Naive B cell (primary cell): ENCODE measurements at regions not wholly inside any gene's neighbourhood (a gene's known extent, or its start where the extent isn't known, plus 50 kb on each side); places are given as distances from the start of the nearest gene placed in this dataset.
A peak's percentile ranks its signal among the peaks of the same experiment; 100 is the strongest.

ENCODE experiments used
- ATAC-seq, 2 donors: fragments of 150-1000 bp; cut with Tn5 transposase; 2 replicates each; pipeline ENCODE4 v1.10.0; 2021; ENCODE audit warnings: low read depth in 2 of 2, mild to moderate bottlenecking in 2 of 2, moderate library complexity in 2 of 2
- DNase-seq: peaks from one replicate; pipeline ENCODE4 v3.0.0; 2022
- H3K27ac Mint-ChIP-seq, 6 donors: one replicate each; pipeline ENCODE4 v1.8.0; 2020 to 2022; ENCODE audit warnings: mild to moderate bottlenecking in 6 of 6, mixed read lengths in 6 of 6, moderate library complexity in 5 of 6, inconsistent platforms in 2 of 6
- H3K27me3 Mint-ChIP-seq, 3 donors: one replicate each; pipeline ENCODE4 v1.8.0; 2021 to 2022; ENCODE audit warnings: mixed read lengths in 3 of 3, mild to moderate bottlenecking in 1 of 3
- H3K36me3 Mint-ChIP-seq, 2 donors: one replicate each; pipeline ENCODE4 v1.8.0; 2020 to 2022; ENCODE audit warnings: mixed read lengths in 2 of 2, inconsistent platforms in 1 of 2, mild to moderate bottlenecking in 1 of 2
- H3K4me1 Mint-ChIP-seq, 3 donors: one replicate each; pipeline ENCODE4 v1.8.0; 2020 to 2022; ENCODE audit warnings: mixed read lengths in 3 of 3, inconsistent platforms in 1 of 3, mild to moderate bottlenecking in 1 of 3, moderate library complexity in 1 of 3
- H3K4me3 Mint-ChIP-seq, 8 donors: one replicate each; pipeline ENCODE4 v1.8.0; 2020 to 2022; ENCODE audit warnings: mild to moderate bottlenecking in 8 of 8, mixed read lengths in 8 of 8, moderate library complexity in 8 of 8, inconsistent platforms in 2 of 8
- H3K9me3 Mint-ChIP-seq, 7 donors: one replicate each; pipeline ENCODE4 v1.8.0; 2020 to 2022; ENCODE audit warnings: mixed read lengths in 7 of 7, mild to moderate bottlenecking in 5 of 7, inconsistent platforms in 2 of 7, moderate library complexity in 1 of 7

GRCh38 chr6:37551867-37552266 is 52.2 kb upstream of the CCDC167 start:
- no peak for ATAC-seq
- no peaks in the 10 kb centered on the region for H3K36me3 Mint-ChIP-seq

GRCh38 chr6:37551446-37551845 is 51.8 kb upstream of the CCDC167 start:
- H3K27me3 Mint-ChIP-seq, result no peaks in the 10 kb centered on the region
- no peak overlapping the region for H3K4me3 Mint-ChIP-seq
- no peak for ATAC-seq
- H3K9me3 Mint-ChIP-seq, result no peaks in the 10 kb centered on the region
- peaks cover 62 to 96% (median 63%) of the 10 kb centered on the region in 3 donors for H3K4me1 Mint-ChIP-seq
- no peaks in the 10 kb centered on the region for H3K36me3 Mint-ChIP-seq
- no peak for DNase-seq
- H3K27ac Mint-ChIP-seq, result peak overlapping the region in 3 of 6 donors; percentile 47 to 88 (median 83)

More at GRCh38 chr6:37551867-37552266, 52.2 kb upstream of the CCDC167 start:
- Mint-ChIP-seq H3K9me3 (no peaks in the 10 kb centered on the region), H3K27ac (no peak overlapping the region), H3K4me1 (peaks cover 65 to 96% (median 66%) of the 10 kb centered on the region in 3 donors), H3K4me3 (no peak overlapping the region), H3K27me3 (no peaks in the 10 kb centered on the region)
- no peak for DNase-seq

GRCh38 chr6:37551002-37551401 is 51.3 kb upstream of the CCDC167 start:
- H3K27ac Mint-ChIP-seq, result peak overlapping the region in 1 of 6 donors; percentile 88
- H3K36me3 Mint-ChIP-seq, result no peaks in the 10 kb centered on the region
- H3K27me3 Mint-ChIP-seq, result no peaks in the 10 kb centered on the region
- no peak overlapping the region for H3K4me3 Mint-ChIP-seq
- peaks cover 63 to 96% (median 64%) of the 10 kb centered on the region in 3 donors for H3K4me1 Mint-ChIP-seq
- no peaks in the 10 kb centered on the region for H3K9me3 Mint-ChIP-seq
- ATAC-seq, result no peak
- no peak for DNase-seq

- peak overlapping the region in 4 of 6 donors; percentile 61 to 88 (median 80) for H3K27ac Mint-ChIP-seq
- peak overlapping the region in 1 of 8 donors; percentile 0 for H3K4me3 Mint-ChIP-seq
- H3K36me3 Mint-ChIP-seq, result no peaks in the 10 kb centered on the region
- ATAC-seq (no peak), DNase-seq (no peak)
- no peaks in the 10 kb centered on the region for H3K27me3 Mint-ChIP-seq
- H3K4me1 Mint-ChIP-seq, result peaks cover 63 to 96% (median 64%) of the 10 kb centered on the region in 3 donors
- H3K9me3 Mint-ChIP-seq, result no peaks in the 10 kb centered on the region
These were observed 50.6 kb upstream of the CCDC167 start for GRCh38 chr6:37550191-37550831.

GRCh38 chr6:37549558-37549957 is 49.9 kb upstream of the CCDC167 start:
- Mint-ChIP-seq H3K4me3 (peak overlapping the region in 5 of 8 donors; percentile 0 to 77 (median 48)), H3K27me3 (no peaks in the 10 kb centered on the region), H3K9me3 (no peaks in the 10 kb centered on the region), H3K36me3 (no peaks in the 10 kb centered on the region), H3K4me1 (peaks cover 63 to 96% (median 64%) of the 10 kb centered on the region in 3 donors), H3K27ac (peak overlapping the region in 5 of 6 donors; percentile 0 to 88 (median 77))
- peak; percentile 20 to 31 for ATAC-seq
- DNase-seq, result no peak
